KBM-7 (cell line): ENCODE measurements at regions not wholly inside any gene's neighbourhood (a gene's known extent, or its start where the extent isn't known, plus 50 kb on each side); places are given as distances from the start of the nearest gene placed in this dataset.

ENCODE experiments used
- DNase-seq: peaks from one replicate; pipeline ENCODE4 v3.0.0-alpha.2; 2015
- in situ Hi-C: fragments of 300-500 bp; cut with MboI; formaldehyde crosslinking; loops from 2 replicates; pipeline ENCODE4 v1.14.3; 2020; ENCODE audit warnings: low sequenced_read_pairs, low pct_unique_long_range_greater_than_20kb, mixed read lengths

- no peak for DNase-seq
- in situ Hi-C loops, result no loop called here
Measured at GRCh38 chr9:24602693-24603352, 57.1 kb upstream of the IZUMO3 start.
